ENCODE measurements at regions not wholly inside any gene's neighbourhood (a gene's known extent, or its start where the extent isn't known, plus 50 kb on each side); places are given as distances from the start of the nearest gene placed in this dataset.

GRCh38 chr13:111562716-111563115 is 242.3 kb downstream of the TEX29 start:
- TF ChIP-seq CTCF (conservative IDR thresholded peaks at IDR 0.05; ENCODE audit: low read length), result no peak
- TF ChIP-seq EZH2phosphoT487 (IDR thresholded peaks at IDR 0.05; ENCODE audit: borderline replicate concordance, low read depth, low read length), result no peak
